HFFc6 (cell line): ENCODE measurements at regions not wholly inside any gene's neighbourhood (a gene's known extent, or its start where the extent isn't known, plus 50 kb on each side); places are given as distances from the start of the nearest gene placed in this dataset.

Experiments used
- DNase-seq: peaks from one replicate; pipeline ENCODE4 v3.0.0-alpha.2; 2018
- H3K27ac Mint-ChIP-seq: 2 replicates; pipeline ENCODE4 v1.8.0; 2020; ENCODE audit warnings: mild to moderate bottlenecking, mixed read lengths
- H3K27me3 Mint-ChIP-seq: 2 replicates; pipeline ENCODE4 v1.8.0; 2021; ENCODE audit warnings: mild to moderate bottlenecking, moderate library complexity, mixed read lengths; ENCODE audit not compliant: insufficient read depth
- H3K36me3 Mint-ChIP-seq: 2 replicates; pipeline ENCODE4 v1.8.0; 2021; ENCODE audit warnings: low read depth, mixed read lengths
- H3K4me1 Mint-ChIP-seq: 2 replicates; pipeline ENCODE4 v1.8.0; 2020; ENCODE audit warnings: low read depth, mixed read lengths
- H3K4me3 Mint-ChIP-seq: 2 replicates; pipeline ENCODE4 v1.8.0; 2020; ENCODE audit warnings: mild to moderate bottlenecking, moderate library complexity, mixed read lengths
- H3K9me3 Mint-ChIP-seq: 2 replicates; pipeline ENCODE4 v1.8.0; 2020; ENCODE audit warnings: mild to moderate bottlenecking, mixed read lengths
- CTCF ChIP-seq: fragments of 200-600 bp; sonication (generic); IDR thresholded peaks from 2 replicates; pipeline ENCODE4 v1.5.0; 2021; ENCODE audit warnings: antibody characterized with exemption, mild to moderate bottlenecking

- no peak overlapping the region for H3K27ac Mint-ChIP-seq
These were observed 769.0 kb downstream of the STIM2 start for GRCh38 chr4:27629532-27630225.

GRCh38 chr4:27635936-27636913, 775.6 kb downstream of the STIM2 start:
- Mint-ChIP-seq H3K4me3 (peak overlapping the region; percentile 53; the same call in 1 of the 2 replicates), H3K36me3 (no peaks in the 10 kb centered on the region), H3K27me3 (no peaks in the 10 kb centered on the region), H3K9me3 (no peaks in the 10 kb centered on the region), H3K4me1 (peaks cover 6% of the 10 kb centered on the region; the same call in 1 of the 2 replicates), H3K27ac (no peak overlapping the region)
- no peak for TF ChIP-seq CTCF
- no peak for DNase-seq

More at GRCh38 chr4:27629532-27630225, 769.0 kb downstream of the STIM2 start:
- no peaks in the 10 kb centered on the region for H3K36me3 Mint-ChIP-seq
- TF ChIP-seq CTCF, result no peak
- no peaks in the 10 kb centered on the region for H3K9me3 Mint-ChIP-seq
- H3K4me3 Mint-ChIP-seq, result no peak overlapping the region
- no peak for DNase-seq
- H3K27me3 Mint-ChIP-seq, result no peaks in the 10 kb centered on the region
- H3K4me1 Mint-ChIP-seq, result no peaks in the 10 kb centered on the region

GRCh38 chr4:27638163-27638915, 777.7 kb downstream of the STIM2 start:
- no peak overlapping the region for H3K4me3 Mint-ChIP-seq
- H3K36me3 Mint-ChIP-seq, result no peaks in the 10 kb centered on the region
- peaks cover 6% of the 10 kb centered on the region; the same call in 1 of the 2 replicates for H3K4me1 Mint-ChIP-seq
- H3K27me3 Mint-ChIP-seq, result no peaks in the 10 kb centered on the region
- H3K9me3 Mint-ChIP-seq, result no peaks in the 10 kb centered on the region
- no peak overlapping the region for H3K27ac Mint-ChIP-seq
- DNase-seq, result no peak
- no peak for TF ChIP-seq CTCF

GRCh38 chr4:27643101-27643500, 782.5 kb downstream of the STIM2 start:
- no peak for TF ChIP-seq CTCF
- Mint-ChIP-seq H3K27me3 (no peaks in the 10 kb centered on the region), H3K27ac (no peak overlapping the region), H3K9me3 (no peaks in the 10 kb centered on the region), H3K4me3 (no peak overlapping the region), H3K36me3 (no peaks in the 10 kb centered on the region), H3K4me1 (no peaks in the 10 kb centered on the region)
- no peak for DNase-seq

- Mint-ChIP-seq H3K4me3 (no peak overlapping the region), H3K27ac (no peak overlapping the region), H3K36me3 (no peaks in the 10 kb centered on the region), H3K27me3 (no peaks in the 10 kb centered on the region), H3K9me3 (no peaks in the 10 kb centered on the region), H3K4me1 (no peaks in the 10 kb centered on the region)
- TF ChIP-seq CTCF, result no peak
- no peak for DNase-seq
These were observed 787.8 kb downstream of the STIM2 start for GRCh38 chr4:27648416-27648815.
